22Rv1 (cell line): ENCODE measurements at regions not wholly inside any gene's neighbourhood (a gene's known extent, or its start where the extent isn't known, plus 50 kb on each side); places are given as distances from the start of the nearest gene placed in this dataset.

Source experiments
- ZFX ChIP-seq: fragments of 450-650 bp; IDR thresholded peaks from 2 replicates; pipeline ENCODE4 v1.6.1; 2017; ENCODE audit warnings: antibody characterized with exemption, borderline replicate concordance
- TF ChIP-seq, protein P1 (sequence below): fragments of 450-650 bp; IDR thresholded peaks from 2 replicates; pipeline ENCODE4 v1.5.1; 2017; ENCODE audit warnings: mild to moderate bottlenecking

DNA sequence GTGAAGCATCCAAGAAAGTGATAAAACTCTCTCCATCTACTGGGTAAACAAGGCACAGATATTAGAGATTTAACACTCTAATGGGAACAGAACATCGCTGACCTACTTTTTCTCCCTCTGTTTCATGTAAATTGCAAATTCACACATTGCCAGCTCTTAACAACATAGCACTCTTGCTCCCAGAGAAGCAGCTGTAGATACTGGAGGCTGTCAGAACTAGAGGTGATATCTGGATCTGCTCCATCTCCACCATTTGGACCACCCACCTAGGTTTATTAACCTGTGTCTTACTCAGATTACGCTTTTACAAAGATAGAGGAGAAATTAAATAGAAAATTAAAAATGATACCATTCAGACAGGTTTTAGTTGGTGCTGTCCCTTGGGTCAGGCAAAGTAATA, 289.1 kb upstream of the CRBN start:
- TF ChIP-seq ZFX, result no peak
- TF ChIP-seq, protein P1, sequence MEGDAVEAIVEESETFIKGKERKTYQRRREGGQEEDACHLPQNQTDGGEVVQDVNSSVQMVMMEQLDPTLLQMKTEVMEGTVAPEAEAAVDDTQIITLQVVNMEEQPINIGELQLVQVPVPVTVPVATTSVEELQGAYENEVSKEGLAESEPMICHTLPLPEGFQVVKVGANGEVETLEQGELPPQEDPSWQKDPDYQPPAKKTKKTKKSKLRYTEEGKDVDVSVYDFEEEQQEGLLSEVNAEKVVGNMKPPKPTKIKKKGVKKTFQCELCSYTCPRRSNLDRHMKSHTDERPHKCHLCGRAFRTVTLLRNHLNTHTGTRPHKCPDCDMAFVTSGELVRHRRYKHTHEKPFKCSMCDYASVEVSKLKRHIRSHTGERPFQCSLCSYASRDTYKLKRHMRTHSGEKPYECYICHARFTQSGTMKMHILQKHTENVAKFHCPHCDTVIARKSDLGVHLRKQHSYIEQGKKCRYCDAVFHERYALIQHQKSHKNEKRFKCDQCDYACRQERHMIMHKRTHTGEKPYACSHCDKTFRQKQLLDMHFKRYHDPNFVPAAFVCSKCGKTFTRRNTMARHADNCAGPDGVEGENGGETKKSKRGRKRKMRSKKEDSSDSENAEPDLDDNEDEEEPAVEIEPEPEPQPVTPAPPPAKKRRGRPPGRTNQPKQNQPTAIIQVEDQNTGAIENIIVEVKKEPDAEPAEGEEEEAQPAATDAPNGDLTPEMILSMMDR, result no peak
